ENCODE measurements at regions not wholly inside any gene's neighbourhood (a gene's known extent, or its start where the extent isn't known, plus 50 kb on each side); places are given as distances from the start of the nearest gene placed in this dataset.

DNA sequence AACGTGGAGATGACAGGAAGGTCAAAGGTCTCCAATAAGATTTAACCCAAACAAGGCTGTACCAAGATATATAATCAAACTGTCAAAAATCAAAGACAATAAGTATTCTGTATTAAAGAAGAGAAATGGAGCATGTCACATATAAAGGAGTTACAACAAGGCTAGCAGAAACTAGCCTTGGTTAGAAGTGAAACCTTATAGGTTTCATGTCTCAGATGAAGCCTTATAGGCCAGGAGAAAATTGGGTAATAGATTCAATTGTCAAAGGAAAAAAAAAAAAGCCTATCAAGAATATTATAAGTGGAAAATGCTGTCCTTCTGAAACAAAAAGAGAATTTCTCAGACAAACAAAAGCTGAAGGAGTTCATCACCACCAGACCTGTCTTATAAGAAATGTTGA, 419.4 kb downstream of the CDH11 start:
- ChIA-PET CTCF (no interaction called here), POLR2A (no interaction called here)
- Histone ChIP-seq H3K36me3 (ENCODE audit: control insufficient read depth, insufficient read depth, low read length) (no peaks in the 10 kb centered on the region), H3K4me1 (no peaks in the 10 kb centered on the region), H3K27me3 (replicated peaks; ENCODE audit: control insufficient read depth, insufficient read depth, low read length) (no peaks in the 10 kb centered on the region), H3K4me3 (ENCODE audit: low read depth, low read length) (no peak overlapping the region), H3K9me3 (no peaks in the 10 kb centered on the region)
- Mint-ChIP-seq H3K4me3 (ENCODE audit: unreplicated experiment) (no peak overlapping the region), H3K27me3 (ENCODE audit: insufficient read depth, unreplicated experiment) (no peaks in the 10 kb centered on the region), H3K4me1 (ENCODE audit: low read depth, unreplicated experiment) (no peaks in the 10 kb centered on the region), H3K9me3 (ENCODE audit: unreplicated experiment) (no peaks in the 10 kb centered on the region), H3K27ac (ENCODE audit: unreplicated experiment) (no peak overlapping the region), H3K36me3 (ENCODE audit: insufficient read depth, unreplicated experiment) (no peaks in the 10 kb centered on the region)
- no TSS peak for BruUV-seq (replicated peaks)
- TF ChIP-seq, protein P1, sequence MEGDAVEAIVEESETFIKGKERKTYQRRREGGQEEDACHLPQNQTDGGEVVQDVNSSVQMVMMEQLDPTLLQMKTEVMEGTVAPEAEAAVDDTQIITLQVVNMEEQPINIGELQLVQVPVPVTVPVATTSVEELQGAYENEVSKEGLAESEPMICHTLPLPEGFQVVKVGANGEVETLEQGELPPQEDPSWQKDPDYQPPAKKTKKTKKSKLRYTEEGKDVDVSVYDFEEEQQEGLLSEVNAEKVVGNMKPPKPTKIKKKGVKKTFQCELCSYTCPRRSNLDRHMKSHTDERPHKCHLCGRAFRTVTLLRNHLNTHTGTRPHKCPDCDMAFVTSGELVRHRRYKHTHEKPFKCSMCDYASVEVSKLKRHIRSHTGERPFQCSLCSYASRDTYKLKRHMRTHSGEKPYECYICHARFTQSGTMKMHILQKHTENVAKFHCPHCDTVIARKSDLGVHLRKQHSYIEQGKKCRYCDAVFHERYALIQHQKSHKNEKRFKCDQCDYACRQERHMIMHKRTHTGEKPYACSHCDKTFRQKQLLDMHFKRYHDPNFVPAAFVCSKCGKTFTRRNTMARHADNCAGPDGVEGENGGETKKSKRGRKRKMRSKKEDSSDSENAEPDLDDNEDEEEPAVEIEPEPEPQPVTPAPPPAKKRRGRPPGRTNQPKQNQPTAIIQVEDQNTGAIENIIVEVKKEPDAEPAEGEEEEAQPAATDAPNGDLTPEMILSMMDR (IDR thresholded peaks at IDR 0.05; ENCODE audit: insufficient read depth in 1 of 2, low read depth in 1 of 2, low read length in 1 of 2, severe bottlenecking in 1 of 2, unreplicated experiment in 1 of 2), result no peak
- intact Hi-C loops (cut with micrococcal nuclease; ENCODE audit: unreplicated experiment), result no loop called here
- no peak for DNase-seq

- H3K4me1 ChIP-seq, result no peaks in the 10 kb centered on the region
- DNase-seq, result no peak
- ChIA-PET POLR2A (no interaction called here), CTCF (no interaction called here)
- no peak overlapping the region for H3K4me3 Mint-ChIP-seq (ENCODE audit: unreplicated experiment)
- no peaks in the 10 kb centered on the region for H3K27me3 Mint-ChIP-seq (ENCODE audit: insufficient read depth, unreplicated experiment)
- BruUV-seq (replicated peaks), result no TSS peak
- no peaks in the 10 kb centered on the region for H3K36me3 ChIP-seq (ENCODE audit: control insufficient read depth, insufficient read depth, low read length)
- H3K27me3 ChIP-seq (replicated peaks; ENCODE audit: control insufficient read depth, insufficient read depth, low read length), result no peaks in the 10 kb centered on the region
- no peak overlapping the region for H3K27ac Mint-ChIP-seq (ENCODE audit: unreplicated experiment)
- H3K9me3 ChIP-seq, result no peaks in the 10 kb centered on the region
- no peaks in the 10 kb centered on the region for H3K9me3 Mint-ChIP-seq (ENCODE audit: unreplicated experiment)
- H3K36me3 Mint-ChIP-seq (ENCODE audit: insufficient read depth, unreplicated experiment), result no peaks in the 10 kb centered on the region
- TF ChIP-seq, protein P1 (IDR thresholded peaks at IDR 0.05; ENCODE audit: insufficient read depth in 1 of 2, low read depth in 1 of 2, low read length in 1 of 2, severe bottlenecking in 1 of 2, unreplicated experiment in 1 of 2), result no peak
- H3K4me1 Mint-ChIP-seq (ENCODE audit: low read depth, unreplicated experiment), result no peaks in the 10 kb centered on the region
- intact Hi-C loops (cut with micrococcal nuclease; ENCODE audit: unreplicated experiment), result no loop called here
- H3K4me3 ChIP-seq (ENCODE audit: low read depth, low read length), result no peak overlapping the region
Observed at GRCh38 chr16:64700628-64701027, 421.2 kb downstream of the CDH11 start.

GRCh38 chr16:64696866-64697265, 425.0 kb downstream of the CDH11 start:
- H3K4me1 Mint-ChIP-seq (ENCODE audit: low read depth, unreplicated experiment), result no peaks in the 10 kb centered on the region
- Histone ChIP-seq H3K9me3 (no peaks in the 10 kb centered on the region), H3K4me3 (ENCODE audit: low read depth, low read length) (no peak overlapping the region), H3K4me1 (no peaks in the 10 kb centered on the region), H3K36me3 (ENCODE audit: control insufficient read depth, insufficient read depth, low read length) (no peaks in the 10 kb centered on the region), H3K27me3 (replicated peaks; ENCODE audit: control insufficient read depth, insufficient read depth, low read length) (no peaks in the 10 kb centered on the region)
- H3K27me3 Mint-ChIP-seq (ENCODE audit: insufficient read depth, unreplicated experiment), result peaks cover 3% of the 10 kb centered on the region
- H3K9me3 Mint-ChIP-seq (ENCODE audit: unreplicated experiment), result no peaks in the 10 kb centered on the region
- intact Hi-C loops (cut with micrococcal nuclease; ENCODE audit: unreplicated experiment), result loop anchor here (10.0 kb wide), 1 partner anchor 58 kb away; no protein-coding TSS in a partner anchor
- CTCF ChIA-PET, result no interaction called here
- no peak overlapping the region for H3K4me3 Mint-ChIP-seq (ENCODE audit: unreplicated experiment)
- no TSS peak for BruUV-seq (replicated peaks)
- POLR2A ChIA-PET, result no interaction called here
- H3K36me3 Mint-ChIP-seq (ENCODE audit: insufficient read depth, unreplicated experiment), result no peaks in the 10 kb centered on the region
- H3K27ac Mint-ChIP-seq (ENCODE audit: unreplicated experiment), result no peak overlapping the region
- no peak for DNase-seq
- TF ChIP-seq, protein P1 (IDR thresholded peaks at IDR 0.05; ENCODE audit: insufficient read depth in 1 of 2, low read depth in 1 of 2, low read length in 1 of 2, severe bottlenecking in 1 of 2, unreplicated experiment in 1 of 2), result no peak
